Natural killer cell (primary cell): ENCODE measurements at regions not wholly inside any gene's neighbourhood (a gene's known extent, or its start where the extent isn't known, plus 50 kb on each side); places are given as distances from the start of the nearest gene placed in this dataset.

Experiments used
- ATAC-seq, 3 donors: fragments of 150-1000 bp in 2 of 3; fragments of 200-7000 bp in 1 of 3; cut with Tn5 transposase; 1 replicate in 1 of 3; 2 replicates in 2 of 3; pipeline ENCODE4 v1.10.0; 2021; ENCODE audit warnings: mild to moderate bottlenecking in 2 of 3, moderate library complexity in 2 of 3
- DNase-seq, 2 donors: peaks; one replicate each; pipeline versions ENCODE4 v3.0.0 to v3.0.0-alpha.2; 2013 to 2021; ENCODE audit warnings: mixed read lengths in 1 of 2
- H3K27ac ChIP-seq: one replicate; pipeline ENCODE4 v1.5.1; 2013; ENCODE audit warnings: mild to moderate bottlenecking, low read length
- H3K27me3 ChIP-seq: one replicate; pipeline ENCODE4 v1.6.1; 2013; ENCODE audit warnings: low read length; ENCODE audit not compliant: control insufficient read depth, insufficient read depth
- H3K36me3 ChIP-seq: one replicate; pipeline ENCODE4 v1.6.1; 2013; ENCODE audit warnings: low read length; ENCODE audit not compliant: control insufficient read depth, insufficient read depth
- H3K4me1 ChIP-seq: one replicate; pipeline ENCODE4 v1.6.1; 2013; ENCODE audit warnings: low read length; ENCODE audit not compliant: control insufficient read depth, insufficient read depth
- H3K4me3 ChIP-seq: one replicate; pipeline ENCODE4 v1.5.1; 2013; ENCODE audit warnings: low read length
- H3K9me3 ChIP-seq: one replicate; pipeline ENCODE4 v1.6.1; 2013; ENCODE audit warnings: low read length; ENCODE audit not compliant: control insufficient read depth, insufficient read depth
- H3K27ac Mint-ChIP-seq, 2 donors: one replicate each; pipeline ENCODE4 v1.8.0; 2022; ENCODE audit warnings: mild to moderate bottlenecking in 2 of 2, mixed read lengths in 2 of 2, moderate library complexity in 1 of 2
- H3K27me3 Mint-ChIP-seq, 2 donors: one replicate each; pipeline ENCODE4 v1.8.0; 2022; ENCODE audit warnings: low read depth in 2 of 2, mixed read lengths in 2 of 2
- H3K36me3 Mint-ChIP-seq: one replicate; pipeline ENCODE4 v1.8.0; 2022; ENCODE audit warnings: mixed read lengths
- H3K4me1 Mint-ChIP-seq, 2 donors: one replicate each; pipeline ENCODE4 v1.8.0; 2022; ENCODE audit warnings: mixed read lengths in 2 of 2
- H3K4me3 Mint-ChIP-seq: one replicate; pipeline ENCODE4 v1.8.0; 2022; ENCODE audit warnings: mild to moderate bottlenecking, moderate library complexity, mixed read lengths
- H3K9me3 Mint-ChIP-seq, 2 donors: one replicate each; pipeline ENCODE4 v1.8.0; 2022; ENCODE audit warnings: mixed read lengths in 2 of 2
- CTCF ChIP-seq: fragments of 200-600 bp; IDR thresholded peaks from one replicate; pipeline ENCODE4 v1.8.0; 2022; ENCODE audit warnings: antibody characterized with exemption
- WGBS: methylation state at CpG from one replicate; pipeline ENCODE4 v1.1.7; 2013; ENCODE audit warnings: missing lambda C conversion rate; ENCODE audit not compliant: insufficient coverage; 5-methylcytosine and 5-hydroxymethylcytosine counted together
- intact Hi-C: fragments of 100-400 bp; cut with micrococcal nuclease; formaldehyde crosslinking; loops from one replicate; pipeline ENCODE4 v1.14.2; 2022

DNA sequence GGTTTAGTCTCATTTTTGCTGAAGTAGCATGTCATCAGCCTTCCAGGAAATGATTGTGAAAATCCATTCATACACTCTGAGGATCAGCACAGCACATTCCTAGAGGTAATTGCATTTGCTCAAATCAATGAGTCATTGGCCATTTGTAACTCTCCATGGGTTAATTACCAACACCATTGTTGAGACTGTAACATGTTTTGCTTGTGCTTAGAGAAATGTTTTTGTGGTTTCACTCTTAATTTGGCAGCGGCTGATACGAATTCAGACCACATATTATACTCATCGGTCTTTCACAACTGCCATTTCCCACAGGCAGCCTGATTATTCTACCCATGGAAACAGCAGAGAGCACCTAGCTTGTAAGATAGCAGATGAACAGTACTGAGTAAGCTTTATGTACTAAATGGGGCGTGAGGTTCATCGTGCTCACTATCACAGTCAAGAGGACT is 110.3 kb downstream of the NHLRC3 start:
- Histone ChIP-seq H3K4me3 (no peak overlapping the region), H3K36me3 (no peaks in the 10 kb centered on the region), H3K9me3 (no peaks in the 10 kb centered on the region), H3K27ac (no peak overlapping the region), H3K4me1 (no peaks in the 10 kb centered on the region), H3K27me3 (peaks cover 3% of the 10 kb centered on the region)
- Mint-ChIP-seq H3K27ac (no peak overlapping the region), H3K36me3 (no peaks in the 10 kb centered on the region), H3K27me3 (no peaks in the 10 kb centered on the region), H3K4me1 (peaks cover 0 to 5% of the 10 kb centered on the region in 2 donors), H3K4me3 (no peak overlapping the region), H3K9me3 (no peaks in the 10 kb centered on the region)
- WGBS, result 100% methylated on average over 2 of the region's 5 CpGs
- DNase-seq (no peak), ATAC-seq (no peak)
- no peak for TF ChIP-seq CTCF
- intact Hi-C loops, result no loop called here

- peaks cover 0 to 5% of the 10 kb centered on the region in 2 donors for H3K4me1 Mint-ChIP-seq
- no peak overlapping the region for H3K27ac Mint-ChIP-seq
- no peaks in the 10 kb centered on the region for H3K36me3 Mint-ChIP-seq
- no peaks in the 10 kb centered on the region for H3K4me1 ChIP-seq
- H3K27me3 Mint-ChIP-seq, result no peaks in the 10 kb centered on the region
- peaks cover 3% of the 10 kb centered on the region for H3K27me3 ChIP-seq
- H3K4me3 ChIP-seq, result no peak overlapping the region
- no peak overlapping the region for H3K27ac ChIP-seq
- H3K4me3 Mint-ChIP-seq, result no peak overlapping the region
- no peak for TF ChIP-seq CTCF
- no peaks in the 10 kb centered on the region for H3K9me3 ChIP-seq
- no peaks in the 10 kb centered on the region for H3K9me3 Mint-ChIP-seq
- WGBS, result 84% methylated on average over 5 of the region's 5 CpGs
- ATAC-seq (no peak), DNase-seq (no peak)
- H3K36me3 ChIP-seq, result no peaks in the 10 kb centered on the region
- intact Hi-C loops, result no loop called here
These were observed 111.6 kb downstream of the NHLRC3 start for GRCh38 chr13:39149896-39150295.

DNA sequence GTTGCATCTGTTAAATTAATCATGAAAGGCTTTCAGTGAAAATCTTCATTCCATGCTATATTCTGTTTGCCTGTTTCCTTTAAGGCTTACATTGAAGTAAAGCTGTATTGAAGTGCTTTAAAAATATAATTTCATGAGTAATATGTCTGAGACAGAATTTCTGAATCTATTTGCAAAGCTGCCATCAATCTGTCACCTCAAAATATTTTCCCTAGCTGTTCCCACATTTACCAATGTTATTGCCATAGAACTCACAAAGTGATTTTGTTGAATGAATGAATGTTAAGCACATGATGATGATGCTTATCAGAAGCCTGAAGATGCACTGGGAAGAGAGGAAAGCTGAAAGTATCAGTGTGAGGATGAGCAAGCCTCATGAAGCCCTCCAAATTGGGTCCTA is 115.8 kb downstream of the NHLRC3 start:
- H3K4me1 Mint-ChIP-seq, result no peaks in the 10 kb centered on the region
- peaks cover 0 to 4% of the 10 kb centered on the region in 2 donors for H3K9me3 Mint-ChIP-seq
- ATAC-seq (no peak), DNase-seq (no peak)
- peaks cover 3% of the 10 kb centered on the region for H3K27me3 ChIP-seq
- H3K4me3 Mint-ChIP-seq, result no peak overlapping the region
- no peaks in the 10 kb centered on the region for H3K27me3 Mint-ChIP-seq
- no peaks in the 10 kb centered on the region for H3K4me1 ChIP-seq
- no peaks in the 10 kb centered on the region for H3K36me3 ChIP-seq
- TF ChIP-seq CTCF, result no peak
- H3K9me3 ChIP-seq, result no peaks in the 10 kb centered on the region
- no peak overlapping the region for H3K27ac ChIP-seq
- no peaks in the 10 kb centered on the region for H3K36me3 Mint-ChIP-seq
- intact Hi-C loops, result no loop called here
- no peak overlapping the region for H3K4me3 ChIP-seq
- H3K27ac Mint-ChIP-seq, result no peak overlapping the region

DNA sequence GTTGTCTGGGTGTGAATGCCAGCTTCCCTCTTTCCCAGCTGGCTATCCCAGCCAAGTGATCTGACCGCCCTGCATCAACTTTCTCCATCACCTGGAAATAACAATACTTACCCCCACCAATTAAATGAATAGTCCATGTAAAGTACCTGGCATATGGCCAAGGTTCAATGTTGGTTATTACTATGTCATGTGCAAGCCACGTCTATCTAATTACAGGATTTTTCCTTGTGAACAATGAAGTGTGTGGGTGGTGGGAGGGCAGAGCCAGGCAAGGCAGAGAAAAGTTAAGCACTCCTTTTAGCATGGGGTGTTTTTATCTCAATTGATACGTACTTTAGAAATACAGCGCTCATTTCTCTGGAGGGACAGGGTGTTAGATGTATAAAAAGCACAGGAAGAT is 121.1 kb downstream of the NHLRC3 start:
- H3K36me3 ChIP-seq, result no peaks in the 10 kb centered on the region
- no peak for ATAC-seq
- intact Hi-C loops, result no loop called here
- no peaks in the 10 kb centered on the region for H3K4me1 ChIP-seq
- no peak overlapping the region for H3K27ac ChIP-seq
- H3K4me3 ChIP-seq, result no peak overlapping the region
- no peak overlapping the region for H3K27ac Mint-ChIP-seq
- no peak overlapping the region for H3K4me3 Mint-ChIP-seq
- H3K4me1 Mint-ChIP-seq, result no peaks in the 10 kb centered on the region
- peaks cover 0 to 2% of the 10 kb centered on the region in 2 donors for H3K27me3 Mint-ChIP-seq
- no peaks in the 10 kb centered on the region for H3K9me3 ChIP-seq
- no peak for DNase-seq
- H3K27me3 ChIP-seq, result no peaks in the 10 kb centered on the region
- no peaks in the 10 kb centered on the region for H3K36me3 Mint-ChIP-seq
- TF ChIP-seq CTCF, result no peak
- WGBS, result 85% methylated on average over 4 of the region's 4 CpGs
- peaks cover 0 to 6% of the 10 kb centered on the region in 2 donors for H3K9me3 Mint-ChIP-seq
